Muscle of arm (tissue), 1 donor: ENCODE measurements at regions not wholly inside any gene's neighbourhood (a gene's known extent, or its start where the extent isn't known, plus 50 kb on each side); places are given as distances from the start of the nearest gene placed in this dataset.
"Not testable (repeated sequence)": the region's sequence is repeated elsewhere in the genome, so short reads cannot be mapped to it uniquely, and the experiment has no call there.

Experiments used
- DNase-seq: peaks from one replicate; pipeline ENCODE4 v3.0.0-alpha.2; 2013

DNA sequence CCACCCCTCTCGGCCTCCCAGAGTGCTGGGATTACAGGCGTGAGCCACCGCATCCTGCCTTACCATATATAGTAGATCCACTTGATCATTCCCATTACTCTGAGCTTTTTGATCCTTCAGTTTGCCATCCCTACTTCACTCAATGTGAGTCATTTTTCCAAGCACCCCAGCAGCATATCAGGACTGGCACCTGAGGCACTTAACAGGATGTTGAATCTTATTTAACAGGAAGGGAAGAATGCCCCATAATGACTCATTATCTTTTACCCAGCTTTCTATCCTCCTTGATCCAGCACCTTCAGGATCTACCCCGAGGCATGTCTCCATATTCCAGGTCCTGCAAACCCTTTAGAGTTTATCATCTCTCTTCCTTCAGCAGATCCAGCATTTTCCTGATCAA, 84.9 kb upstream of the CMKLR1 start:
- DNase-seq: no peak

DNA sequence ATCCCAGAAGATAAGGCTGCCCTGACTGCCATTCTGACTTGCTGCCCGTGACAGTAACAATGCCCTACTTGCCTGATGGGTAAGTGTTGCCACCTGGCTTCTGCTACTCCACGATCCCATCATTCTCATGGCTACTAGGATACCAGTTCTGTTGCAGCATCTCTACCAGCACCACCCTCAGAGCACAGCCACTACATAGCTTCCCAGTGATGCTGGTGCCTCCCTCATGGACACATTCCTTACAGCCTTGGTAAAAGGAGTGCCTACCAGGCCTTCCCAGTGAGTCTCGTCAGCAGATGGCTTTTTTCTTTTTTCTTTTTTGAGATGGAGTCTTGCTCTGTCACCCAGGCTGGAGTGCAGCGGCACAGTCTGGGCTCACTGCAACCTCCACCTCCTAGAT, 84.4 kb upstream of the CMKLR1 start:
- no peak for DNase-seq

DNA sequence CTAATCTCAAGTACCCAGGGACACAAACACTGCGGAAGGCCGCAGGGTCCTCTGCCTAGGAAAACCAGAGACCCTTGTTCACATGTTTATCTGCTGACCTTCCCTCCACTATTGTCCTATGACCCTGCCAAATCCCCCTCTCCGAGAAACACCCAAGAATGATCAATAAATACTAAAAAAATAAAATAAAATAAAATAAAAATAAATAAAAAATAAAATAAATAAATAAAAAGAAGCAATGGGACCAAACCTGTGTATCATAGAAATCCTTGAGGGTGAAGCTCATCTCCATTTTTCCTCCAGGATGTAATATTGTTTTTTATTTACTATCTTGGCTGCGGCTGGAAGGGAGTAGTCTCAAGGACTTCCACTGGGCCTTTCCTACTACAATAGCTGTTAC, 82.0 kb upstream of the CMKLR1 start:
- not testable (repeated sequence) for DNase-seq

DNA sequence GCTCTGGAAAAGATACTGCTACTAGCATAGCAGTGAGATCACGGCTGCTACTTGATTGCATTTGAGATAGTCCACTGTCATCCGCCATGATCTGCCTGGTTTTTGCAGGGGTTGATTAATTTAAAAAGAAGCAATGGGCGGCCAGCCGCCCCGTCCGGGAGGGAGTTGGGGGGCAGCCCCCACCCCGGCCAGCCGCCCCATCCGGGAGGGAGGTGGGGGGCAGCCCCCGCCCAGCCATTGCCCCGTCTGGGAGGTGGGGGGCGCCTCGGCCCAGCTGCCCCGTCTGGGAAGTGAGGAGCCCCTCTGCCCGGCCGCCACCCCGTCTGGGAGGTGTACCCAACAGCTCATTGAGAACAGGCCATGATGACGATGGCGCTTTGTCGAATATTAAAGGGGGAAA, 81.3 kb upstream of the CMKLR1 start:
- DNase-seq: not testable (repeated sequence)

DNA sequence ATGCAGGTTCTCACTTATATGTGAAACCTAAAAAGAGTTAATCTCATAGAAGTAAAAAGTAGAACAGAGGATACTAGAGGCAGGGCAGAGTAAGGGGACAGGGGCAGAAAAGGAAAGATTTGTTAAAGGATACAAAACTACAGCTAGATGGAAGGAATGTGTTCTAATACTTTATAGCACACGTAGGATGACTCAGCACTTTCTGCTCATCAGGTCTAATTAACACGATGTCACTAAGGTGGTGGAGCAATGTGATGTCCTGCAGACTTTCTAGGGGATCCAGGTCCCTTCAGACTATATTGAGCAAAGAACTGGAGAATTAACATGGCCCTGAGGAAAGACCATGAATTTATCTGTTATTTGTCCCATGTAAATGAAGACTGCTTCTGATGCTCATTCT, 80.8 kb upstream of the CMKLR1 start:
- DNase-seq: no peak

DNA sequence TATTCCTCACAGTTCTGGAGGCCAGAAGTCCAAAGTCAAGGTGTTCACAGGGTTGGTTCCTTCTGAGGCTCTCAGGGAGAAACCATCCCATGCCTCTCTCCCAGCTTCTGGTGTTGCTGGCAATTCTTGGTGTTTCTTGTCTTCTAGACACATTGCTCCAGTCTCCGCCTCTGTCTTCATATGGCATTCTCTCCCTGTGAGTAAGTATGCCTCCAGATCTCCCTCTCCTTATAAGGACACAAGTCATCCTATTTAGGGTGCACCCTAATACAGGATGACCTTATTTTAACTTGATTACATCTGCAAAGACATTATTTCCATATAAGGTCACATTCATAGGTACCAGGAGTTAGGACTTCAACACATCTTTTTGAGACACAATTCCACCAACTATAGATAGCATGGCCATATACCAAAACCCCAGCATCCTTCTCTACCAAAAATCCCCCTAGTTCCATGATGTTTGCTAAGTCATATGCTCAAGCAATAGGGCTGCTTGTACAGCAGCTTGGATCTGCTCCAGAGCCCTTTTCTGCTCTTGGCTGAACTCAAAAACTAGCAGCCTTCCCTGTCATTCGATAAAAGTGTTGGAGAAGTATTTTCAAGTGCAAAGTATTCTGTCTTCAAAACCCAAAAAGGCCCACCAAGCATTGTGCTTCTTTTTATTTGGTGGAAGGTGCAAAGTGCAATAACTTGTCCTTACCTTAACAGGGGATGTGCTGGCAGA, 79.2 kb upstream of the CMKLR1 start:
- DNase-seq: no peak

DNA sequence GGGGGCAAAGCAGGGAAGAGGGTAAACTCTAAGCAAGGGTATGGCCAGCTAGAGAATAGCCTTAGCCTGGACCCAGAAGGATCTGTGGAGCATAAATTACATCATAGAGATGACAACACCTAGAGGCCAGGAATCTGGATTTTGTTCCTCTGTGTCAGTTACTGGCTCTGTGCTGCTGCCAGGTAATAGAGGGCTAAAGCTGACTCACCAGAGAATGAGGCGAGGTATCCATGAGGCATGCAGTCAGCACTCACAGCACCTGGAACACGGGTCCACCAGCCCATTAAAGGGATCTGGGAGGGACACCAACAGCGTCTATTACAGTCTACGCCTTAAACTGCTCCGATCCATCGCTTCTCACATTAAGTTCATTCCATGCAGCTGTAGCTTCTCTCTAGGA, 74.9 kb upstream of the CMKLR1 start:
- no peak for DNase-seq

DNA sequence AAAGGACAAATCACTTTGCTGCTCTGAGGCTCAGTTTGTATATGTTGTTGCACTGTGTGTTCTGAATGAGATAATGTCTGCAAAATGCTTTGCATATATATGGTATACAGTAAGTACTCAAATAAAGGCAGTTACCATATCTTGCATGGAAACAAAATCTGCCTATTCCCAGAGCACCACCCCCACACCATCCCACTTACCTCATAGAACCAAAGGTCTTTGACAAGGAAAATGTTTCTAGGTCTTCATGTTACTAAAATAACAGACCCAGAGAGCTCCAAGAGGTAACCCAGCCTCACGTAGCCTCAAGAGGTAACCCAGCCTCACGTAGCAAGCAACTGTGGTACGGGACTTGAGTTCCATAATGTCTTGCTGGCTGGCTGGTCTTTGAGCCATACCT, 71.6 kb upstream of the CMKLR1 start:
- DNase-seq: no peak

DNA sequence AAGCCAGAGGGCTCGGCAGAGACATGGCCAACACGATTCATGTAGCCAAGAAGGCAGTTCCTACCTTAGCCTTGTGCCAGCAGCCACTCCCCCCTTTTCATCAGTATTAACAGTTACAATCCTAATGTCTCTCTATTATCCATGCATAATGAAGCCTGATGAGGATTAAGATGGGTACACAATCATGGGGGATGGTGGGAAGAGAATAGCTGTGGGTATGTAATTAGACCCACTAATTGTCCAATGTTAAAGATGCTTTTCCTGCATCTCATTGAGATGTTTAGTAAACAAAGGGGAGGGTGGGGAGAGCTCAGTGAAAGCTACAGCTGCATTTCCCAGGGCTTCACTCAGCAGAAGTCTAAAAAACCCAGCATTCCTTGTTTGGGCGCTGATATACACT, 70.4 kb upstream of the CMKLR1 start:
- no peak for DNase-seq

DNA sequence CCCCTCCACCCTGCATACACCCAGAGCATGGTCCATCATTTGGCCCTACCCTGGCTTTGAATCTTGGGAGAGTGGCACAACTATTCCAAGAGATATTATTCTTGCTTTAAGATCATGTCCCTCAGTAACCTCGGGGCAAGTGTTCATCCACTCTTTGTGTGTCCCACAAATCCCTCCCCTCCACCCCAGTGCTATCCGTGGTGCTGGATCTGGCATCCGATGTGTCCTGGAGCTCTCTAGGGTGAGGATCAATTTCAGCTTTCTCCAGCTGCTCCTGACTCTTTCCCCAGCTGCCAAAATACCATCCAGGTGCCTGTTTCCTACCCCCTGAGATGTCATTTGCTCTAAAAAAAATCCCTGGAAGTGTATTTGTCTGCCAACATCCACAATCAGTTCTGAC, 64.8 kb upstream of the CMKLR1 start:
- no peak for DNase-seq

DNA sequence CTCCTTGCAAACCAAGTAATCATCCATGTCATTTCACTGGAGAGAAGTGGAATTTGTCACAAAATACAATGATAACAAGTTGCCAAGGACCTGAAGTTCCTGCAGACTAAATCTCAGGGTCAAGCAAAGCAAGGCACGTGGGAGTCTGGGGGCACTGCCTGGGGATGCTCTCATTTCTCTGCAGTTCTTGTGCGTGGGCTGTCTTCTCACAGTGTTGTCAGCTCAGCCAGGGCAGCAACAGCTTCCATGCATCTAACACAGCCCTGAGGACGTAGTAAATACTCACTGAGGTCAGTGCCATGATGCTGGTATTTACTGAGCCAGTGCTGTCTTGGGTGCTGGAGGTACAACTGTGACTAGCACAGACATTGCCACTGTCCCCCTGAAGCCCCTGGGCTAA, 62.9 kb upstream of the CMKLR1 start:
- DNase-seq: no peak

DNA sequence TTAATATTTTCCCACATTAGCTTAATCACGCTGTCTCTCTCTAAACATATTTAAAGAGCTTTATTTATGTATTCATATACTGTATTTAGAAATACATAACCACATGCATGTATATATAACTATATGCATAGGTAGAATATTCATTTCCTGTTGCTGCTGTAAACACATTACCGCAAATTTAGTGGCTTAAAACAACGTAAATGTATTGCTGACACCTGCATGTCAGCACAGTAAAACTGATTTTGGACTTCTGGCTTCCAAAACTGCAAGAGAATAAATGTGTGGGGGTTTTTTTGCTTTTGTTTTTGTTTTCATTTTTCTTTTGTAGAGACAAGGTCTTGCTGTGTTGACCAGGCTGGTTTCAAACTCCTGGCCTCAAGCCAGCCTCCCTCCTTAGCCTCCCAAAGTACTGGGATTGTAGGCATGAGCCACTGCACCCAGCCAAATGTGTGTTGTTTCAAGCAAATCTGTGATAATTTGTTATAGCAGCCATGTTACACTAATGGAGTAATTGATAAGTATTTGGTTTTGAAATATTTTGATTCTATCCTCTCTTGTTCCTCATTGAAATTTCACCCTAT, 61.9 kb upstream of the CMKLR1 start:
- DNase-seq: no peak

DNA sequence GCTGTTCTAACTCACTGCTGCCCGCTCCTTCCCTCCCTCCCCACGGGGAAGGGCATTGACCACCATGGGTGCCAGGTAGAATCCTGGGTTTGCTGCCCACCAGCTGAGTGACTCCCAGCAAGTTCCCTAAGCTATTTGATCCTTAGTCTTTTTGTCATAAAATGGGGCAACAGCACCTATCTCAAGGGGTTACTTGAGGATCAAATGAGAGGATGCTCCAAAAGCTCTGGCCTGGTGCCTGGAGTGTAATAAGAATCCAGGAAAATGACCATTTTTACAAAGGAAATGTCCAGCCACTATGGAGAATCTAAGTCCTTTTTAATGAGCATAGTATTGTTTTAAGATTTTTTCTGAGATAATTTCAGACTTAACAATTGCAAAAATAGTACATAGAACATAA, 61.4 kb upstream of the CMKLR1 start:
- no peak for DNase-seq

DNA sequence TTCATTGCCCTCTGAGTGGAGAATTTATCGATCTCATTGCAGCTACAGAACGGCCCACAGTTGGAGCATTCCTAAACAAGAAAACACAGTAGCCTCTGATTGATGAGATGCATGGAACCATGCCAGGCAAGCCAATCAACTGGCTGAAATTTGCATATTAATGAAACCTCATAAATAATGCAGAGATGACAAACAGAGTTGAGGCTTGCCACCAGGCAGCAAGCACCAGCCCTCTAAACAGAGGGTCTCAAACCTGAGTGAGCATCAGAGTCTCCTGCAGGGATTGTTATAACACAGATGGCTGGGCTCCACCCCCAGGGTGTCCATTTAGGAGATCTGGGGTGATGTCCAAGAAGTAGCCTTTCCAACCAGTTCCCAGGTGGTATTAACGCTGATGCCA, 60.9 kb upstream of the CMKLR1 start:
- DNase-seq: no peak

DNA sequence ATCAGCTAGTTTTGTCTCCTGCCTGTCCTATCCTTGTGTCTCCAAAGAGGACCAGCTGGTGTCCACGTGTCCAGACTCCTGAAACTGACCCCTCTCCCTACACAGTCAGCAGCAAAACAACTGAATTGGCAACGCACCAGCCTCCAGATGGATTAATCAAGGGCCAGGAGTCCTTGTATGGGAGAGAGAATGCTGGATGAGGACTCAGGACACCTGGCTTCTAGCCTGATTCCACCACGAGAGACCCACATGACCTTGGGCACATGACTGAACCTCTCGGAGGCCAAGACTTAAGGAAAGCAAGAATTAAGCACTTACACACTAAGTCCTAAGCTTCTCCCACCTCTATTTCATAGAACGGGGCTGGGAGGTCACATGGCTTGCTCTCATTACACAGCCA, 60.4 kb upstream of the CMKLR1 start:
- peak; percentile 27 for DNase-seq

DNA sequence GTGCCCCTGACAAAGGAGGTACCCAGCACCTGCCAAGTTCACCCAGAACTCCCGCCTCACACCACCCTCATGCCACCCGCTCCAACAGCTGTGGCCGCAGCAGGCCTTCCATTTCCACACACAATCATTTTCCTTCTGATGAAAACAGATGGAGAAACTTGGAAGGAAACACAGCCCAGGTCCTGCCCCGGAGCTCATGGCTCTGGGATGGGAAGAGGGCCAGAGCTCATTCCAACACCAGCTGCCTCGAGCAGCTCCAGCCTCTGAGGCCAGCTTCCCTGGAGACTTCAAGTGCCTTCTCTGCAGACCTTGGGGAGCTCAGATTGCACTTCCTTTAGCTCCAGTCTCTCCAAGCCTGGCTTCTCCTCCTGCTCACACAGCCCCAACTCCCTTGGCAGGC, 55.1 kb upstream of the CMKLR1 start:
- DNase-seq: peak; percentile 15

DNA sequence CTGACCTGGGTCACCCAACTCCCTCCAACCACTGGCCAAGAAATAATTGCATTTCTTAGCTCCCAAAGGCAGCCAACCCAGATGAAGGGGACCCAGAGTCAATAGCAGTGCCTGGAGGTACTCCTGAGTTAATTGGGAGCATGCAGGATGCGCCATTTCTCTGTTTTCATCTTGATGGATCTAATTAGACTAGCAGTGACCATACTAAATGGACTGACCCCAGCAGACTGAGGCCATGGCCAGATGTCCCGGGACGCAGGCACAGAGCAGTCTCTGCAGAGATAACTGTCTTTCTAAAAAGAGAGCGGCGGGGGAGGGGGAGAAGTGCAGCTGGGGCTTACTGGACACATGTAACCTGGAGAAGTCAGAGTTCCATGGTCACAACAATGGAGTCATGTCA, 53.2 kb upstream of the CMKLR1 start:
- no peak for DNase-seq

DNA sequence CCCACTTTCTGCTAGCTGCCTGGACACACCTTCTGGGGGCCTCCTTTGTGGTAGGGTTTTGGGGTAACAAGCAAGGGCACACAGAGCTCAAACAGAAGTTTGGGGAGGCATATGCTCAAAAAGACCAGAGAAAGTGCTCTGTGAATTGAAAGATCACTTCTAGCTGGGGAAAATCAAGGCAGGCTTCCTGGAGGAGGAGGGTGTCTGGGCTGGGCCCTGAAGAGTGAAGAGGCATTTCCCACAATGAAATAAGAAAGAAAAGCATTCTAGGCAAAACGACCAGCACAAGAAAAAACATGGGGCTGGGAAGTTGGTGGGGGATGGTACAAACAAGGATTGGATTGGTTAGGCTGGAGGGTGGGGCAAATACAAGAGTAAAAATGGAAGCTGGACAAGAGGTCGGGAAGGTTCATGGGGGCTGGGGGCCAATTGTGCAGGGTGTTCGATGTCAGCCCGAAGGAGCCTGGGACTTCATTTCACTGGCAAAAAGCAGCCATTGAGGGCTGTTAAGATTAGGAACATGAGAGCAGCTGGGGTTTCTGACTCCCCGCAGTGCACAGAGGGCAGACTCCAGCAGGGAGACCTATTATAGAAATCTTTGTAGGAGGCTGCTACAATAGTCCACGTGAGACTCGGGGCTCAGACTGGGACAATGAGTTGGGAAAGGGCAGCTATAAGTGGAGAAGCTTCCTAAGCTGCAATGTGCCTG, 51.5 kb upstream of the CMKLR1 start:
- no peak for DNase-seq

DNA sequence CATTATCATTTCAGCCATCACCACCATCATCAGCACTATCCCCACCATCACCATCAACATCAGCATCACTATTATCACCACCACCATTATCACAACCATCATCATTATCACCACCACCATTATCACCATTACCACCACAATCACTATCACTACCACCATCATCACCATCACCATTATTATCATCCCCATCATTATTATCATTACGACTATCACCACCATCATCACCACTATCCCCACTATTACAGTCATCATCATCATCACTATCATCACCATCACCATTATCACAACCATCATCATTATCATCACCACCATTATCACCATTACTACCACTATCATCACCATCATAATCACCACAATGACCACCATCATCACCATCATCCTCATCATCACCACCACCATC, 50.4 kb upstream of the CMKLR1 start:
- no peak for DNase-seq
